HepG2 (cell line): ENCODE measurements at regions not wholly inside any gene's neighbourhood (a gene's known extent, or its start where the extent isn't known, plus 50 kb on each side); places are given as distances from the start of the nearest gene placed in this dataset.
A peak's percentile ranks its signal among the peaks of the same experiment; 100 is the strongest.

ENCODE experiments used
- BATF2 ChIP-seq: sonication (generic); formaldehyde crosslinking; IDR thresholded peaks from 2 replicates; pipeline ENCODE4 v1.8.0; 2022; ENCODE audit warnings: mild to moderate bottlenecking, missing genetic modification reagents, moderate library complexity
- BORCS8-MEF2B ChIP-seq: sonication (generic); formaldehyde crosslinking; IDR thresholded peaks from 2 replicates; pipeline ENCODE4 v1.8.0; 2022; ENCODE audit warnings: mild to moderate bottlenecking, missing genetic modification reagents
- BRF2 ChIP-seq: sonication (generic); formaldehyde crosslinking; IDR thresholded peaks from 2 replicates; pipeline ENCODE4 v1.8.1; 2022; ENCODE audit warnings: mild to moderate bottlenecking, missing genetic modification reagents
- CBX1 ChIP-seq: IDR thresholded peaks from one replicate; pipeline ENCODE4 v1.6.1; 2016; ENCODE audit warnings: antibody characterized with exemption, low read depth
- FOSL2 ChIP-seq: sonication (generic); formaldehyde crosslinking; IDR thresholded peaks from 2 replicates; pipeline ENCODE4 v1.4.0; 2020; ENCODE audit warnings: missing genetic modification reagents
- FOXM1 ChIP-seq: sonication (generic); formaldehyde crosslinking; IDR thresholded peaks from 2 replicates; pipeline ENCODE4 v1.5.0; 2020; ENCODE audit warnings: missing genetic modification reagents
- HCFC1 ChIP-seq: fragments of 150-350 bp; IDR thresholded peaks from 2 replicates; pipeline ENCODE4 v1.6.1; 2014; ENCODE audit warnings: low read depth, low read length
- HNRNPK ChIP-seq: fragments of 200-400 bp; formaldehyde crosslinking; IDR thresholded peaks from 2 replicates; pipeline ENCODE4 v1.6.1; 2018; ENCODE audit warnings: low read length, low read depth, moderate library complexity, mild to moderate bottlenecking; ENCODE audit not compliant: poor library complexity, severe bottlenecking
- IRF9 ChIP-seq: sonication (generic); formaldehyde crosslinking; IDR thresholded peaks from 2 replicates; pipeline ENCODE4 v1.8.0; 2022; ENCODE audit warnings: missing genetic modification reagents, mild to moderate bottlenecking, borderline replicate concordance
- JDP2 ChIP-seq: sonication (generic); formaldehyde crosslinking; IDR thresholded peaks from 2 replicates; pipeline ENCODE4 v1.8.1; 2022; ENCODE audit warnings: missing genetic modification reagents, borderline replicate concordance
- MYNN ChIP-seq: sonication (generic); formaldehyde crosslinking; IDR thresholded peaks from 2 replicates; pipeline ENCODE4 v1.4.0; 2020; ENCODE audit warnings: mild to moderate bottlenecking, low read depth, missing genetic modification reagents
- NFKB2 ChIP-seq: sonication (generic); formaldehyde crosslinking; IDR thresholded peaks from 2 replicates; pipeline ENCODE4 v1.4.0; 2020; ENCODE audit warnings: missing genetic modification reagents, borderline replicate concordance
- PBX2 ChIP-seq: IDR thresholded peaks from 2 replicates; pipeline ENCODE4 v1.6.1; 2016; ENCODE audit warnings: control low read depth
- PHF5A ChIP-seq: IDR thresholded peaks from one replicate; pipeline ENCODE4 v1.6.1; 2018; ENCODE audit warnings: low read depth, missing genetic modification reagents; ENCODE audit not compliant: unreplicated experiment
- PTBP1 ChIP-seq: fragments of 200-400 bp; formaldehyde crosslinking; IDR thresholded peaks from 2 replicates; pipeline ENCODE4 v1.6.1; 2018; ENCODE audit warnings: low read length, low read depth; ENCODE audit not compliant: poor library complexity, severe bottlenecking
- SIN3B ChIP-seq: fragments of 150-350 bp; IDR thresholded peaks from 2 replicates; pipeline ENCODE4 v1.6.1; 2014; ENCODE audit warnings: low read length
- SUZ12 ChIP-seq: fragments of 150-350 bp; IDR thresholded peaks from 2 replicates; pipeline ENCODE4 v1.6.1; 2014; ENCODE audit warnings: low read depth, low read length
- TBX2 ChIP-seq: sonication (generic); formaldehyde crosslinking; IDR thresholded peaks from 2 replicates; pipeline ENCODE4 v1.5.0; 2020; ENCODE audit warnings: missing genetic modification reagents, mild to moderate bottlenecking, borderline replicate concordance
- TCF7L2 ChIP-seq: IDR thresholded peaks from 2 replicates; pipeline ENCODE4 v1.6.1; 2011; ENCODE audit warnings: mild to moderate bottlenecking, low read depth, low read length, moderate library complexity
- TGIF2 ChIP-seq: IDR thresholded peaks from 2 replicates; pipeline ENCODE4 v1.6.1; 2016; ENCODE audit warnings: control low read depth, missing compliant biosample characterization
- ZNF225 ChIP-seq: sonication (generic); formaldehyde crosslinking; IDR thresholded peaks from 2 replicates; pipeline ENCODE4 v1.4.0; 2020; ENCODE audit warnings: mild to moderate bottlenecking, missing genetic modification reagents
- ZNF251 ChIP-seq: sonication (generic); formaldehyde crosslinking; IDR thresholded peaks from 2 replicates; pipeline ENCODE4 v1.9.0; 2021; ENCODE audit warnings: mild to moderate bottlenecking, missing genetic modification reagents
- ZNF256 ChIP-seq: sonication (generic); formaldehyde crosslinking; conservative IDR thresholded peaks from 2 replicates; pipeline ENCODE4 v1.4.0; 2020; ENCODE audit warnings: missing genetic modification reagents
- ZNF564 ChIP-seq: sonication (generic); formaldehyde crosslinking; IDR thresholded peaks from 2 replicates; pipeline ENCODE4 v1.8.1; 2023; ENCODE audit warnings: mild to moderate bottlenecking, missing genetic modification reagents
- ZNF577 ChIP-seq: sonication (generic); formaldehyde crosslinking; IDR thresholded peaks from 2 replicates; pipeline ENCODE4 v1.4.0; 2020; ENCODE audit warnings: mild to moderate bottlenecking, low read depth, missing genetic modification reagents, borderline replicate concordance
- ZNF770 ChIP-seq: sonication (generic); formaldehyde crosslinking; IDR thresholded peaks from 2 replicates; pipeline ENCODE4 v1.5.0; 2020; ENCODE audit warnings: mild to moderate bottlenecking, missing genetic modification reagents
- ZNF781 ChIP-seq: sonication (generic); formaldehyde crosslinking; IDR thresholded peaks from 2 replicates; pipeline ENCODE4 v1.5.1; 2020; ENCODE audit warnings: borderline replicate concordance, mild to moderate bottlenecking, missing genetic modification reagents; ENCODE audit errors: not compliant biosample characterization
- ZNF850 ChIP-seq: sonication (generic); formaldehyde crosslinking; conservative IDR thresholded peaks from 2 replicates; pipeline ENCODE4 v1.9.0; 2021; ENCODE audit warnings: mild to moderate bottlenecking, missing genetic modification reagents

GRCh38 chr5:92969781-92970237 lies 611.2 kb downstream of the NR2F1-AS1 start (continued):
- TF ChIP-seq ZNF770 (CRISPR knock-in tag) (no peak), CBX1 (no peak), NFKB2 (no peak), BRF2 (CRISPR knock-in tag) (no peak), PHF5A (peak; percentile 82), HNRNPK (no peak), TGIF2 (no peak), ZNF251 (CRISPR knock-in tag) (no peak), SUZ12 (no peak), FOSL2 (CRISPR knock-in tag) (peak; percentile 87), ZNF564 (CRISPR knock-in tag) (no peak), PTBP1 (no peak), ZNF850 (CRISPR knock-in tag) (no peak), ZNF225 (CRISPR knock-in tag) (no peak), TCF7L2 (peak; percentile 58), BORCS8-MEF2B (CRISPR knock-in tag) (no peak), SIN3B (no peak), ZNF256 (CRISPR knock-in tag) (no peak), FOXM1 (CRISPR knock-in tag) (no peak), MYNN (CRISPR knock-in tag) (no peak), JDP2 (CRISPR knock-in tag) (no peak), HCFC1 (no peak), PBX2 (CRISPR knock-in tag) (no peak), ZNF781 (no peak), IRF9 (no peak), BATF2 (no peak), TBX2 (CRISPR knock-in tag) (peak; percentile 55; the same call in 1 of the 2 replicates), ZNF577 (CRISPR knock-in tag) (no peak)
